A204.1 (cell line): ENCODE measurements at regions not wholly inside any gene's neighbourhood (a gene's known extent, or its start where the extent isn't known, plus 50 kb on each side); places are given as distances from the start of the nearest gene placed in this dataset.

Experiments
- FAIRE-seq: peaks from 2 replicates; lab custom pipeline; 2012; peaks lifted over from hg19 to GRCh38; lab: Jason Lieb, UNC

DNA sequence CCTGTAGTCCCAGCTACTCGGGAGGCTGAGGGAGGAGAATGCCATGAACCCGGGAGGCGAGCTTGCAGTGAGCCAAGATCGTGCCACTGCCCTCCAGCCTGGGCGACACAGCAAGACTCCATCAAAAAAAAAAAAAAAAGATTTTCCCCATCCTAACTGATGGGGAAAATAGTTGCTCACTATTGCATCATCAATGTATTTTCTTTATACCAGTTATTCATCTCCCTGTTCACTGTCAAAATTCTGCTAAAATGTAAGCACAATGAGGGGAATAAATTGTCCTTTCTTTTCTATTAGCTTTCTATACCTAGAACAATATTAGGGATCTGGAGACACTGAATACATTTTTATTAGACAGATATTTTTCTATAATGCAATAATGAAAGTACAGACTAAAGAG is 561.3 kb downstream of the CCER1 start:
- FAIRE-seq = no peak

DNA sequence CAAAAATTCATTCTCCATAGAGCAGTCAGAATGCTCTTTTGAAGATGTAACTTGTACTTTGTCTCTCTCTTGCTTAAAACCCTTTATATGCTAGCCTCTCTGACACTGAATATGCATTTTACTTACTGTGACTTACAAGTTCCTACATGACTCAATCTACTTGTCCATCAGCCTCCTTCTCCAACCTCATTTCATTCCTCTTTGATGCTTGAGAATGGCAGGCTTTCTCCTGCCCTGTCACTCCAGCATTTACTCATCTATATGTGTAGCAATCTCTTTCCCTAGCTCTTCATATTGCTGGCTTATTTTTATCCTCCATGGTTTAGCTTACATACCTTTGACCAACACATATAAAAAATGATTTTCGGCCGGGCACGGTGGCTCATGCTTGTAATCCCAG is 561.9 kb downstream of the CCER1 start:
- no peak for FAIRE-seq

DNA sequence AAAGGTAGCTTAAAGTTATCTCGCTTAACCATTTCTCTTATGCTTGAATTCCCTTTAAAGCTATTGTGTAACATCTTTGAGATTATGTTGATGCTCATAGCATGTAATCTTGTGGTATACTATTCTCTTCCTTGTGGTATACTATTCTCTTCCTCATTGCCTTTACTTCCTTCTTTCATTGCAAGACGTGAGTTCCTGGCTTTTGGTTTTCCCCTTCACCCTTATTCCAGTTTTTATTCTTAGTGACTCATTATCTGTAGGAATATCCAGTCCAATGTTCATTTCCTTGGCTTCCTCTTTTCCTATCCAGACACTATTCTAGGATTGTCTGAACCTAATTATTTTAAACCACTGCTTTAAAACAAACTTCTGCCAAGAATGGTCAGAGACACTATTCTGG is 564.0 kb downstream of the CCER1 start:
- no peak for FAIRE-seq

DNA sequence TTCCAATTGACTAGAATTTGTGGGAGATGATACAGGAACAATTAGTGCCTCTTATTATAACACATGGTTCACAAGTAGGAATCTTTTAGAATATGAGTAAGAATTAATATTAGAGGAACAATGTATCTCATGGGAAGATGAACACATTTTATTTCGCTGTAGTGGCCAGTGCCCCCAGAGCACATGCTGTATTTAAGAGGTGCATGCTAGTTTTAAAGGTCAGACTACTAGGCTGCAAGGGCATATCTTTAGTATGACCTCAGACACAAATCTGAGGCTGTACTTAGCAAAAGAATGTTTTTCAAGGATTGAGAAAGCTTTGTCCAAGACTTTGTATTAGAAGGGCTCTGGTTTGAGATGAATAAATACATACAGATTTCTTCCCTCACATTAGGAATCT is 586.9 kb downstream of the CCER1 start:
- no peak for FAIRE-seq

DNA sequence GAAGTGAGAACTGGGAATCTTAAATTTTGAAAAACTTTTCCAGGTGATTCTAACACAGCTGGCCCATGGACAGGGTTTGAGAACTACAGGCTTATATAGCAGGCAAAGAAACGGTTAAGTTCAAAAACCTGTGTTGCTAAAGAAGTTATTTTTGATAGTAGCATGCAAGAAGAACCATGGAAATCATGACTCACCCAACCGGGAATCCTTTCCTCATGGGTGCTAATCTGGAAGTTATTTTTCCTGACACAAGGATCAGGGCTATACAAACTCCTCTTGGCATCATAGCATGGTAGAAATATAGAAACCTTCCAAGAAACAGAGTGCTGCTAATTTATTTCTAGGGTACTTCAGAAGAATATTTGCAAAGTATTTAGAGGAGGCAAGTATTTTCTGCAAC is 588.7 kb downstream of the CCER1 start:
- FAIRE-seq = no peak

DNA sequence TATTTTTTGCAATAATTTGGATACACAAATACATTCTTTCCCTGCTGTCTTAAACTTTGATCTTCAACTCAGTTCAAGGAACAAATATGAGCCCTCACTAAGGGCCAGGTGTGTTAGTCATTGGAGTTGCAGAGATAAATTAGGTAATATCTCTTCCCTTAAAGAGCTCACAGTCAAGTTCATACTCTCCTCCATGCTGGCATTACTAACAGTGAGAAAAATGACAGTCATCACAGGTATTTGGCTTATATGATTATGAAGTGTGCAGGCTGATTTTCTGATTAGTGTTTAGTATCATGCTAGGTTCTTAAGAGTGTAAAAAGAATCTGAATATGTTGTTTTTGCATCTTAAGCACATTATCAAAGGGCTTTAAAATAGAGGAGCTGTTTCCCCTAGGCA is 594.7 kb downstream of the CCER1 start:
- FAIRE-seq = no peak

DNA sequence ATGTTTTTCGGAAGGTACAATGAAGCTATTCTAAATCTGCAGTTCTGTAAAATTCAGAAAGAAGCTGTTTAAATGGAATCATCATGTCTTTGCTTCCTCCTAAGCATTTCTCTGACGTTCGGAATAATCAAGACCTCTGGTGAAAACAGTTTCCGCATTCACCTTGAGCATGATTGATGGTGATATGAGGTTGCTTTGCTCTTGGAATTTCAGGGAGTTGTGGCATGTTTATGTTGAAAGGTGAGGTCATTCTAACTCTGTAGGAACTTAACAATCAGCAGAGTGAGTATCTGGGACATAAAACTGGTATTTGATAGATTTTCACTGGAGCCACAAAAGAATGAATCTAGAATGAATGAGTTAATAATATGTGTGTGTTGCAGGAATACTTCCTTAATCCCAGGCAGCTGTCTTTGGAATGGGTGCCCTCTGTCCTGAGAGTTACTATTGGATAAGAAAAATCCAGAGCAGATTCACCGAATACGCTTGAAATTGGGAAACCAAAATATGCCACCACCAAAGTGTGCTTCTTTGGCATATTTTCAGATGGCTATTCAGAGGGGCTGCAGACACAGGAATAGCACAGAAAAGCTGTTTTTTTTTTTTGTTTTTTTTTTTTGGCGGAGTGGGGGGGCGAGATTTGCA is 599.1 kb downstream of the CCER1 start:
- FAIRE-seq = no peak

DNA sequence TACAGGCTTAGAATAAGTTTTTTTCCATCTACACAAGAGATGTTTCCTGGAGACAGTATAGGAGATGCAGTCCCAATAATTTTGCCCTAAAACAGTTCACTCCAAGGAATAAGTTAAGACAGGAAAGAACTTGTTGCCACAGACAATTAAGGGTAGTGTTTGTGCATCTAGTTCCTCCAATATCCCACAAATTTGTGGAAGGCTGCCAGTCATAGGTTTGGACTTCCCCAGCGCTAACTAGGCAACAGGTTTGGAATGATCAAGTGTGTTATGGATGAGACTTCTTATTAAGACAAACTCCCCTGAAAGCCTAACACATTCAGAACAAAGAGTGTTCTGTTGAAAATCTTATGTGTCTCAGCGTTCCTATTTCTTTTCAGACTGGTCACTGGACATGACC is 611.0 kb downstream of the CCER1 start:
- no peak for FAIRE-seq

DNA sequence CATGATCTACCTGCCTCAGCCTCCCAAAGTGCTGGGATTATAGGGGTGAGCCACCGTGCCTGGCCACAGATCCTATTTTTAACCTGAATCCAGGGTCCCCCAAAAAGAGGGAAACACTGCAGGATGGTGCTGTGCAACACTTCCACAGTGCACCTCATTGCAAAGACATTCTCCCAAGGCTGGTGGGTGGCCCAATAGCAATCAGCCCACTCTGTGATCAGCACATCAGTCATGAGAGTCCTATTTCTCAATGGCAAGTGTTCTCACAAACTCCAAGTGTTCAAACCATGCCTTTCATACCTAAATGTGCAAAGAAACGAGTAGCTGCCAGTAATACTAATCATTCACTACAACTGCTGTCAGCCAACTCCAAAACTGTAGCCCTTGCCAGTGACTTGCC is 612.9 kb downstream of the CCER1 start:
- FAIRE-seq = no peak

DNA sequence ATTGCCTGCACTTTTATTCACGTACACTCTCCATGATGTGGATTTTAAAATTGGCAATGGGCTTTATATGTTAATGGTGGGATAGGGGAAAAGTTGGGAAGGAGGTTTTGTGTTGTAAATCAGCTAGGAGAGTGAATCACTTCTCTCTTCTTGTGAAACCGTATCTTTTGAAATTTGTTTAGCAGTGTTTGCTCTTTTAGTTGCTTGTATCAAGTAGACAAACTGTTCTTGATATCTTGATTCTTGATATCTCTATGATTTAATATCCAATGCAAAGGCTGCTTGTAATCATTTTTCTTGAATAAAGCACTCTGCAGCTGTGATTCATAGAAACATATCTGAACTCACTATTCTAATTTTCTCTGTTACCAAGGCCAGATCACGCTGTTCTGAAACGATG is 615.1 kb downstream of the CCER1 start:
- FAIRE-seq = no peak

DNA sequence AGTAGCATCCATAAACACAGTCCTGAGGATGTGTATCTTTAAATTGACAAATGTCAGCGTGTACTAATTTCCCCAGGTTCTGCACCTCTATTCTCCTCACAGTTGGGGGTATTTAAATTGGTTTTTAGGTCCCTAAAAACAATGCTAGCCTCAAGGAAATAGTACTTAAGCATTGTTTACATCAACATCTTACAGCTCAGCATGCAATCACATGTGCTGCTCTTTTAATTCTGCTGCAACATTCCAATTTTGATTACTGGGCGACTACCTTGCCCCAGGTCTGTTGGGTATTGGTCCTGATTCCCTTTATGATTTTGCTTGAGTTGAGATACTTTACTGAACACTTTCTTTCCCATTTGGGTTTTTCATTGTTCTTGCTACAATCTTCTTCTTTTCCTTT is 616.6 kb downstream of the CCER1 start:
- FAIRE-seq = no peak

DNA sequence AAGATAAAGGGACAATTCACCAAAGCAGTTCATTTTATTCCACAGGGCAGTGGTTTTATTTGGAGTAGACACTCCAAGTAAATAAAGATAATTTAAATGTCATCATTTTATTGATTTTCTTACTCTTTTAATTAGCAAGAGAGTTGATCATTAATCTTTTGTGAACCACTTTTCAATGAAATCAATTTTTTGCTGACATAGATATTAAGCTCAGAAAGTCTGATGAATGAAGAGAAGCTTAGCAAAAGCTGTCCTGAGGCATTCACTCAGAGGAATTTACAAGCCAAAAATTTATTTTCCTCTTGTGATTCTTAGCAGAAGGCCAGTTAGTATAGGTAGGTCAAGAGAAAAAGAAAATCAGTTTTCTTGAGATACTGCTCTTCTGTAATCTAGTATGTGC is 618.0 kb downstream of the CCER1 start:
- no peak for FAIRE-seq

DNA sequence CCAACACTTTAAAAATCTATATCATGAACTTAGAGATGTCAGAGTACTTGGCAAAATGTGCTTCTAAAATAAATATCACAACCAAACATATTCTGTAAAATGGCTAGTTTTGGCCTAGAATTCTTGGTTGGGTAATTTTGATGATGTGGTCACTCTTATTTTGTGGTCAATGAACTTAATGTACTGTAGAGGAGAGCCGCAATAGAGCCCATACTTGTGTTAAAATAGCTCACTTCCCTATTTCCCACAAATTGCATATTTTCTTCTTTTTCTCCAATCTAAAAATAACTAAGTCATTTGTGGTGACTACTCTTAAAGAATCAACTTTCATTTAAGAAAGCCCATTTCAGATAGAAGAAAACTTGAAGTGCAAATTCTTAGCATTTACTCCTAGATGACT is 619.4 kb downstream of the CCER1 start:
- no peak for FAIRE-seq

DNA sequence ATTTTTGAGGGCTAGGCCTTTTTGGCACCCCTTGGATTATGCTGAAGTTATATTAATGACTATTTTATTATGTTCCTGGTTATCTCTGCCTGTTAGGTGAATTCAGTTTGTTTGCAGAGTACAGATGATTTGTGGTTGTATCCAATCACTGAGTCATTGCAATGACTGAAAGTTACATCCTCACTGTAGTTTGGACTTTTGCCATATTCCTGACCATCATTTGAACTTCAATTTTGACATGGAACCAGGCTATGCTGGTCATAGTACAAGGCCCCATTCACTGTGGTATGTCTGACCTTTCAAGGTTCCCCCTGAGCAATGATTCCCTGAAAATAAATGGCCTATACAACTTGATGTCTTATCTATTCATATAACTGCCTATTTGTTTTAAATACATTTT is 621.0 kb downstream of the CCER1 start:
- no peak for FAIRE-seq

DNA sequence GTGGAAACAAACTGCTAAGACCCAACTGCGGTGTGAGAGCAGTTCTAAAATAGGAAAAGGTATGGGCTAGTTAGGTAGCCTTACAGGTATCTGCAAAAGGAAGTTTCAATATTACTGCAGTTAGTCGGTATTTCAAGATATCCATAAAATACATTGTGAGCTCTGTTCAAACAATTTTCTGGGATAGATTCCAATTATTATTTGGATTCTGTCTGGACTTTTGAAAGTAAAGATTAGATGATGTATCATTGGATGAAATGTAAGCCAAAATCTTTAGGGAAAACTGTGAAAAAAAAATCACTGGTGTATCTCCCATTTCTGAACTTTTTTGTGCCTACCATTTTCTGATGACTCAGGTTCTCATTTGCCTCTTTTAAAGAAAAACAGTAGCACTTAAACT is 621.6 kb downstream of the CCER1 start:
- no peak for FAIRE-seq

DNA sequence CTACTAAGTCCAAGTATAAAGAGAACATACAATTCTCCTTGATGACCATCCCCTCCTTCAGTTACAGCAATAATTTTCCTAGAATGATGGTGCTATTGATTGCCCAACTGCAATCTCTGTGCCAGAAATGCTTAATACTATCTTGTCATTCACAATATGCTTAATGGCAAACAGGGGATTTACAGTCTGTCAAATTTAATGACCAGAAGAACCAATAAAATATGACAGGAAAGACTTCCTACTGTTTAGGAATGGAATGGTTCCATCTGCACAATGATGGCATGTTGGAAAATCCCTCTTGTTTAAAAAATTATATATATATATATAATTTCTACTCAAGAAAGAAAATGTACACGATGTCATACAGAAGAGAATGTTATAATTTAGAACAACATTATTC is 623.2 kb downstream of the CCER1 start:
- no peak for FAIRE-seq

DNA sequence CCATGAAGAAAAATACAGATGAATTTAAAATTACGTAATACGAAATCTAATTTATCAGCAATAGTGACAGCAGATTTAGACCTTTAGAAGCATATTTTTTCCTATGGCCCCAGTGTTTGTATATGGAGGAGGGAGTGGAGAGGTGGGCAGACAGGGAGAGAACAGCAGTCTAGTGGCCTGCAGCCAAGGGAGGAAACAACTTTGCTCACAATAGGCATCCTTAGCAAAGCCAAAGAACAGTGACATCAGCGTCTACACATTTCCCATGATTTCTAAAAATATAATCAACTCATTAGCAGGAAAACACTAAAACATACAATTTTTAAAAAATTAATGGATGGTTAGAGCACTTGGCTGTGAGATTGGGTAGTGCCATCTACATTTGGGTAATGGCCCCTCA is 622.6 kb upstream of the ATP2B1 start:
- FAIRE-seq = no peak

DNA sequence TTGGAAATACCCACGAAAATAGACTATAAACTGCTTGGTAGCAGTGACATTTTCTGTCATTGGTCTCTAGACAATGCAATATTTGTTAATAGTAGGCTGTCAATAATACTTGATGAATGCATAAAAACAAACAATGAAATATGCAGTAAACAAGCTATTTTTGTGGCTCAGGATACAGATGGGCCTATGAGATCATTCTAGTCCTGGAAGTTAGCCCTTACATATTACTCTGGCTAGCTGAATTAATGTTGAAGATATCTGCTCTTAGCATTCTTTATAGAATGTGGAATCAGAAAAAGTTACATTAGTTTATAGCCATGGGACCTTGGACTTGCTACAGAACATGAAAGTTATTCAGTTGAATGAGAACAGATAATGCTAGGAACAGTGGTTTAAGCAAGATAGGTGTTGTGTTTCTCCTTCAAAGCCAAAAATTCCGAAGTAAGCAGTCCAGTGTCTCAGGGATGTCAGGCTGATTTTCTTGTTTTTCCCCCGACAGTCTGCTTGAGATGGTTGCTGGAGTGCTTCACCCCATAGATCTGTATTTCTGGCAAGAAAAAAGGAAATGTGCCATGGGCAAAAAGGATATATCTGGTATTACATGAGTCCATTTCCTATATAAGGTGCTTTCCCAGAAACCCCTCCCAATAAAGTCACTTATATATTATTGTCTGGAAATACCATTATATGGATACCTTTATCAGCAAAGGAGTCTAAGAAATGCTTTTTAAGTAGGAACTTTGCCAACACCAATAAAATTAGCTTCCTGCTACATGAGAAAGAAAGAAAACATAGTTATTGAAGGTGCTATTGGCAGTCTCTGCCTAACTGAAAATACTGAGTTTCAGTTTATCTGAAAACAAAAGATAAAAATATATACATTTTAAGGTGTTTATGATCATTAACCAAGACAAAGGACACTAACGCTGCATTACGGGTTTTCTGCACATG is 619.4 kb upstream of the ATP2B1 start:
- FAIRE-seq = no peak

DNA sequence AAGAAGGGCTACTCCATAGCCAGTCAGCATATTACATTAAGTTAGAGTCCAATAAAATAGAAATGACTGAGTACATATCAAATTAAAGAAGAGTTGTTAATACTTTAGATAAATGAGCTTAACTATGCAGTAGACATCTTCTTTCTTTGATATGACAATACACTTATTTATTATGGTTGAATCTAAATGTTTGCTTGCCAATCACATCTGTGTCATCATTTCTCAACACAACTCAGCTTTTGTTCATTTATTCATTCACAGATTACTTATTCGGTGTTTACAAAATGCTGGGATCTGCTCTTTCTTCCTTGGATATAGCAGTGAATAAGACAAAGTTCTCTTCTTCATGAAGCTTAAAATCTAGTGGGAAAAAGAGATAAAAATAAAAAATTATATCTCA is 614.6 kb upstream of the ATP2B1 start:
- no peak for FAIRE-seq

DNA sequence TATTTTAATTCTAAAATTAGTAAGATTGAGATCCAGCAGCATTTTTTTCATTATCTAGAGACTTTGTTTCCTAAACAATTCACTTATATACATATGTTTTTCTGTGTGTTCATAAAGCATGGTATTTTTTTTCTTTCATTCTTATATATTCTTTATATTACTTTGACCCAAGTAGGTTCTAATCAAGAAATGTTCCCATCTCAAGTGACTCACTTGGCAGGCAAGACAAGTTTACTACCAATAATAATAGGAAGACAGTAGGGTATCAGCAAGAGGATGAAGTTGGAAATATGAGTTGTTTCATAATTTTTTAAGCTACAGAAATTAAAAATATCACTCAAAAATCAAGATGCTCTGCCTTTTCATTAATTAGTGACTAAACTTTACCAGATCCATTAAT is 613.4 kb upstream of the ATP2B1 start:
- FAIRE-seq = no peak

DNA sequence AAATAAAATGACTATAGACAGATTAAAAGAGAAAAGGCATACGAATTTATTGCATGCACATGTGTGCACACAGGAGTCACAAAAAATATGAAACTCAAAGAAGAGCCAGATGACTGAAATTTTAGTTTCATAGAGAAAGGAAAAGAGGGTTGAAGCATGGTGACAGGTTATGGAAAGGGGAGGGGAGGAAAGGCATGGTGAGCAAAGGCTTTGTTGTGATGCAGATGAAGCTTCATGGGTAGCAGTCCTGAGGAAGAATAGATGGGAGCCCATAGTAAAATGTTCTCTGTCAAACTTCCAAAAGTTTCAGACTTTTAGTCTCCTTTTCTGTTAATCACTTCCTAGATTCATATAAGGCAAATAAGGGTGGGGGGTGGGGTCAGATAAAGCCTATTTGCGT is 612.7 kb upstream of the ATP2B1 start:
- no peak for FAIRE-seq

DNA sequence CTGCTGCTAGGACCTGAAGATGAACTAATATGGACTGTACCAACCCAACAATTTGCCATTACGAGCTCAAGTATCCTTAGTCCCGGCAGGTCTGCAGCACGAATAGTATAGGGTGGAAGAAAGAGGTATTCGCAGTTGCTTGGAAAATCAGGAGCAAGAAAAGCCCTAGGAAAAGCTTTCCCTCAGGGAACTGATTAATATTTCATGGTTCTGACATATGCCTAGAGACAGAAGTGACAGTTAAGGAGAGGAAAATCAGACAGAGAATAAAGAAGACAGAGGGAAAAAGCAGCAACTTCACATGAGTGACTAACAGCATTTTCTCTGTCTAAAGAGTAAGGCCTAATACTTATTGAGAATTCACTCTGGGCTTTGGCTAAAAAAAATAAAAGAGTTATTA is 602.9 kb upstream of the ATP2B1 start:
- no peak for FAIRE-seq

DNA sequence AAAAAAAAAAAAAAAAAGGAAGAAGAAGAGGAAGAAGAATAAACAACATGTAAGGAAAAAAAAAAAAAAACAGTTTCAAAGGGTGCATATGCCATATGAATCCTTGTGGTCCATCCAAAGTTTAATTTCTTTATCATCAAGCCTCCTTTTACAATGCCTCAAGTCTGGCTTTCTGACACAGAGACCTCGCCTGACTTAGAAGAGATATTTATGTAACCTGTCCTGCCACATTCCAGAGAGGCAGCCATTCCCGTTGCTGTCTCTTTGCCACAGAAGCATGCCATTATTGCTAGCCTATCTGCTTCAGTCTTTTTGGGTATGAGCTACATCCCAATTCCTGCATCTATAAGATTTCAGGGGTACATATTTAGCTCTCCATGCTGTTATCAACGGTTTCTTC is 596.7 kb upstream of the ATP2B1 start:
- no peak for FAIRE-seq

DNA sequence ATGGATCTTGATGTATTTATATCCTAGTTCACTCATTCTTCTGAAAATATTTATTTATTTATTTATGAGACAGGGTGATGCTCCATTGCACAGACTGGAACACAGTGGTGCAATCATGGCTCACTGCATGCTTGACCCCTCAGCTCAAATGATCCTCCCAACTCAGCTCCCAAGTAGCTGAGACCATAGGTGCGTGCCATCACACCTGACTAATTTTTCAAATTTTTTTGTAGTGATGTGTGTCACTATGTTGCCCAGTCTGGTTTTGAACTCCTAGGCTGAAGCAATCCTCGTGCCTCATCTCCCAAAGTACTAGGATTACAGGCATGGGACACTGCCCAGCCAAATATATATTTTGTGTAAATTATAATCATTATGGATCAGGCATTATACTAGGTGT is 595.6 kb upstream of the ATP2B1 start:
- no peak for FAIRE-seq
